Osteoblast (primary cell): ENCODE measurements at regions not wholly inside any gene's neighbourhood (a gene's known extent, or its start where the extent isn't known, plus 50 kb on each side); places are given as distances from the start of the nearest gene placed in this dataset.

Experiments used
- DNase-seq: peaks from one replicate; pipeline ENCODE4 v3.0.0; 2011; ENCODE audit warnings: low spot score, mixed read lengths; ENCODE audit not compliant: insufficient read length; ENCODE audit errors: missing footprints
- H2AFZ ChIP-seq: 2 replicates; pipeline ENCODE4 v1.6.0; 2011; ENCODE audit warnings: mild to moderate bottlenecking, low read length
- H3K27ac ChIP-seq: 2 replicates; pipeline ENCODE4 v1.5.1; 2011; ENCODE audit warnings: mild to moderate bottlenecking, low read depth, low read length, moderate library complexity
- H3K27me3 ChIP-seq: 2 replicates; pipeline ENCODE4 v1.6.0; 2012; ENCODE audit warnings: mild to moderate bottlenecking, control low read depth, inconsistent platforms, low read length, moderate library complexity; ENCODE audit not compliant: insufficient read depth
- H3K36me3 ChIP-seq: 2 replicates; pipeline ENCODE4 v1.5.1; 2011; ENCODE audit warnings: mild to moderate bottlenecking, low read length, control low read depth, moderate library complexity; ENCODE audit not compliant: insufficient read depth
- H3K4me1 ChIP-seq: 2 replicates; pipeline ENCODE4 v1.5.1; 2011; ENCODE audit warnings: mild to moderate bottlenecking, low read length, control low read depth, moderate library complexity; ENCODE audit not compliant: insufficient read depth
- H3K4me2 ChIP-seq: 2 replicates; pipeline ENCODE4 v1.6.0; 2011; ENCODE audit warnings: mild to moderate bottlenecking, low read length; ENCODE audit not compliant: insufficient read depth
- H3K4me3 ChIP-seq: fragments of 200-600 bp; sonication (generic); 3 replicates; pipeline ENCODE4 v1.5.1; 2012; ENCODE audit warnings: mild to moderate bottlenecking, low read length, inconsistent platforms; ENCODE audit not compliant: insufficient read depth
- H3K79me2 ChIP-seq: 2 replicates; pipeline ENCODE4 v1.6.0; 2012; ENCODE audit warnings: mild to moderate bottlenecking, low read length, control low read depth, inconsistent platforms; ENCODE audit not compliant: insufficient read depth
- H3K9me3 ChIP-seq: 2 replicates; pipeline ENCODE4 v1.5.1; 2011; ENCODE audit warnings: low read depth, low read length, control low read depth
- H4K20me1 ChIP-seq: 2 replicates; pipeline ENCODE4 v1.6.0; 2012; ENCODE audit warnings: mild to moderate bottlenecking, low read length, control low read depth; ENCODE audit not compliant: insufficient read depth
- CTCF ChIP-seq: IDR thresholded peaks from 2 replicates; pipeline ENCODE4 v1.5.1; 2011; ENCODE audit warnings: mild to moderate bottlenecking, low read depth, low read length, moderate library complexity; ENCODE audit errors: extremely low read depth

- no peak for TF ChIP-seq CTCF
- Histone ChIP-seq H3K4me3 (no peak overlapping the region), H3K27ac (peak overlapping the region; percentile 73), H3K27me3 (no peaks in the 10 kb centered on the region), H3K9me3 (no peaks in the 10 kb centered on the region), H3K79me2 (no peaks in the 10 kb centered on the region), H4K20me1 (no peaks in the 10 kb centered on the region), H3K36me3 (no peaks in the 10 kb centered on the region), H2AFZ (no peak overlapping the region), H3K4me2 (peak overlapping the region; percentile 2), H3K4me1 (peaks cover 6% of the 10 kb centered on the region)
- no peak for DNase-seq
Observed at GRCh38 chr7:19567011-19567410, 141.8 kb downstream of the POLR1F start.

- Histone ChIP-seq H3K4me2 (no peak overlapping the region), H2AFZ (no peak overlapping the region), H3K4me3 (no peak overlapping the region), H4K20me1 (no peaks in the 10 kb centered on the region), H3K9me3 (no peaks in the 10 kb centered on the region), H3K79me2 (no peaks in the 10 kb centered on the region), H3K27ac (no peak overlapping the region), H3K36me3 (no peaks in the 10 kb centered on the region), H3K27me3 (no peaks in the 10 kb centered on the region), H3K4me1 (peaks cover 13% of the 10 kb centered on the region)
- no peak for DNase-seq
- TF ChIP-seq CTCF, result no peak
Observed at GRCh38 chr7:19565602-19566001, 143.2 kb downstream of the POLR1F start.

GRCh38 chr7:19561121-19561805 lies 147.6 kb downstream of the POLR1F start:
- no peak for TF ChIP-seq CTCF
- Histone ChIP-seq H3K4me2 (no peak overlapping the region), H2AFZ (no peak overlapping the region), H3K27ac (peak overlapping the region; percentile 69), H3K27me3 (no peaks in the 10 kb centered on the region), H3K79me2 (no peaks in the 10 kb centered on the region), H3K36me3 (no peaks in the 10 kb centered on the region), H3K9me3 (no peaks in the 10 kb centered on the region), H3K4me1 (peaks cover 30% of the 10 kb centered on the region), H3K4me3 (no peak overlapping the region), H4K20me1 (no peaks in the 10 kb centered on the region)
- no peak for DNase-seq

- no peaks in the 10 kb centered on the region for H3K27me3 ChIP-seq
- H3K9me3 ChIP-seq, result no peaks in the 10 kb centered on the region
- H3K79me2 ChIP-seq, result no peaks in the 10 kb centered on the region
- no peak overlapping the region for H3K4me3 ChIP-seq
- H3K36me3 ChIP-seq, result no peaks in the 10 kb centered on the region
- peak overlapping the region; percentile 69 for H3K27ac ChIP-seq
- peak overlapping the region; percentile 12 for H3K4me2 ChIP-seq
- no peaks in the 10 kb centered on the region for H4K20me1 ChIP-seq
- peaks cover 30% of the 10 kb centered on the region for H3K4me1 ChIP-seq
- TF ChIP-seq CTCF, result no peak
- DNase-seq, result peak; percentile 23
- no peak overlapping the region for H2AFZ ChIP-seq
Observed at GRCh38 chr7:19560111-19560883, 148.5 kb downstream of the POLR1F start.
